Calu3 (cell line): ENCODE measurements at regions not wholly inside any gene's neighbourhood (a gene's known extent, or its start where the extent isn't known, plus 50 kb on each side); places are given as distances from the start of the nearest gene placed in this dataset.

Experiments used
- BruUV-seq: library from RNA; stranded (reverse); fragments of 400-500 nt; replicated peaks from 2 replicates; lab custom pipeline; 2021; lab: Mats Ljungman, UMichigan
- CTCF ChIA-PET: fragments of 300-600 bp; sonication (Branson Sonifier 250); formaldehyde crosslinking; loops from one replicate; lab custom pipeline; 2022; ENCODE audit warnings: antibody characterized with exemption; lab: Charles Lee
- DNase-seq: peaks from one replicate; pipeline ENCODE4 v3.0.0; 2022
- H3K27ac Mint-ChIP-seq: one replicate; pipeline ENCODE4 v1.8.0; 2022; ENCODE audit warnings: mixed read lengths; ENCODE audit not compliant: unreplicated experiment
- H3K27me3 Mint-ChIP-seq: one replicate; pipeline ENCODE4 v1.8.0; 2022; ENCODE audit warnings: mixed read lengths; ENCODE audit not compliant: unreplicated experiment
- H3K36me3 Mint-ChIP-seq: one replicate; pipeline ENCODE4 v1.8.0; 2022; ENCODE audit warnings: mild to moderate bottlenecking, moderate library complexity, mixed read lengths; ENCODE audit not compliant: insufficient read depth, unreplicated experiment
- H3K4me1 Mint-ChIP-seq: one replicate; pipeline ENCODE4 v1.8.0; 2022; ENCODE audit warnings: mild to moderate bottlenecking, low read depth, mixed read lengths; ENCODE audit not compliant: unreplicated experiment
- H3K4me3 Mint-ChIP-seq: one replicate; pipeline ENCODE4 v1.8.0; 2022; ENCODE audit warnings: mild to moderate bottlenecking, low read depth, moderate library complexity, mixed read lengths; ENCODE audit not compliant: unreplicated experiment
- H3K9me3 Mint-ChIP-seq: one replicate; pipeline ENCODE4 v1.8.0; 2022; ENCODE audit warnings: low read depth, mixed read lengths; ENCODE audit not compliant: unreplicated experiment
- intact Hi-C: fragments of 100-400 bp; cut with micrococcal nuclease; formaldehyde crosslinking; loops from one replicate; pipeline ENCODE4 v1.10.0; 2022; ENCODE audit not compliant: unreplicated experiment
- TF ChIP-seq, protein P1 (sequence below): fragments of 200-600 bp; IDR thresholded peaks from one replicate; pipeline ENCODE4 v1.8.0; 2022; ENCODE audit warnings: antibody characterized with exemption; ENCODE audit not compliant: unreplicated experiment

DNA sequence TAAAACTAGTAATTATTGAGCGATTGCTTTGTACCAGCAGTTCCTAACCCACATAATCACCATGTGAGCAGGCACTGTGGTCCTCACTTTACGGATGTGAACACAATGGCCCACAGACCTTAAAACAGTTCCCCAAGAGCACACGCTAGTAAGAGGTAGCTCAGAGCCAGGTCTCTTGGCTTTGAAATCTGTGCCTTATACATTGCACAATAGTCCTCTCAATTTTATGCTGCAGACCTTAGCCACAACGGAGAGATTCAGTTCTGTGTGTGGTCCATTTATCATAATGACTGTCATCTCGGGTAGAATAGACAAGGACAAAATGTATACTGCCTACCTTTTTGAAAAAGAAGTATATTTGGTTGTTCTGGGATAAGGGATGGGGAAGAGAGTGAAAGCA is 289.0 kb upstream of the ANKRD55 start:
- Mint-ChIP-seq H3K9me3 (no peaks in the 10 kb centered on the region), H3K4me3 (no peak overlapping the region), H3K27ac (no peak overlapping the region), H3K27me3 (no peaks in the 10 kb centered on the region), H3K36me3 (no peaks in the 10 kb centered on the region), H3K4me1 (peaks cover 60% of the 10 kb centered on the region)
- CTCF ChIA-PET: no interaction called here
- TF ChIP-seq, protein P1, sequence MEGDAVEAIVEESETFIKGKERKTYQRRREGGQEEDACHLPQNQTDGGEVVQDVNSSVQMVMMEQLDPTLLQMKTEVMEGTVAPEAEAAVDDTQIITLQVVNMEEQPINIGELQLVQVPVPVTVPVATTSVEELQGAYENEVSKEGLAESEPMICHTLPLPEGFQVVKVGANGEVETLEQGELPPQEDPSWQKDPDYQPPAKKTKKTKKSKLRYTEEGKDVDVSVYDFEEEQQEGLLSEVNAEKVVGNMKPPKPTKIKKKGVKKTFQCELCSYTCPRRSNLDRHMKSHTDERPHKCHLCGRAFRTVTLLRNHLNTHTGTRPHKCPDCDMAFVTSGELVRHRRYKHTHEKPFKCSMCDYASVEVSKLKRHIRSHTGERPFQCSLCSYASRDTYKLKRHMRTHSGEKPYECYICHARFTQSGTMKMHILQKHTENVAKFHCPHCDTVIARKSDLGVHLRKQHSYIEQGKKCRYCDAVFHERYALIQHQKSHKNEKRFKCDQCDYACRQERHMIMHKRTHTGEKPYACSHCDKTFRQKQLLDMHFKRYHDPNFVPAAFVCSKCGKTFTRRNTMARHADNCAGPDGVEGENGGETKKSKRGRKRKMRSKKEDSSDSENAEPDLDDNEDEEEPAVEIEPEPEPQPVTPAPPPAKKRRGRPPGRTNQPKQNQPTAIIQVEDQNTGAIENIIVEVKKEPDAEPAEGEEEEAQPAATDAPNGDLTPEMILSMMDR: no peak
- no TSS peak for BruUV-seq
- no peak for DNase-seq
- intact Hi-C loops: loop anchor here (10.0 kb wide), 1 partner anchor 313 kb away; no protein-coding TSS in a partner anchor

DNA sequence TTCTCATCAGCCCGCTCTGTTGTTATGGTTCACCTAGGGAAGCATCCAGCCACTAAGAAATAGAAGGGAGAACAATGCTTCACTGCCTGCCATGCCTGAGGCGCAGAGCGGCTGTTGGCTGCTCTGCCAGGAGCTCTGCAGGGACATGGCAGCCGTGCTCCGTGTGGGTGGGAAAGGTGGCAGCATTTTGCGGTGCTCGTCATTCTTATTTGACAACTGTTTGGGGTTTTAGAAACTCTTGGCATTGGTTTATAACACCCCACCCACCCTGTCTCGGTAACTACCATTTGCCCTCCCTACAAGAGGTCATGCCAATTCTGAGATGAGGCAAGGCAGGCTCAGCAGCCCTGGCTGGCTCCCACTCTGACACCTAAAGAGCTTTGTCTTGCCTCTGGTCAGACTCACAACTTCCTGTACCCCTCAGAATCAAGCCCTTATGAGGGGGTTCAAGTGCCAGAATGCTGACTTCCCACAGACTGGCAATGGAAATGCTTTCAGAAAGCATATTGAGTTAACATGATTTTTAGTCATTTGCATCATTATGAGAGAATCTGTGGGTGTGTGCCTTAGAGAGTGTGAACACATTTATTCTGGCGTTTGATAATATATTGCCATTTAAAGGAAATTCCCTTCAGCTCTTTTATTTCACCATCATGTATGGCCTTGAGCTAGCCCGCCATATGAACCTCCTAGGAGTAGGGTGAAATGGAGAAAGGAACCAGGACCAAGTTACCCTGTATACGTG is 288.0 kb upstream of the ANKRD55 start:
- TF ChIP-seq, protein P1: no peak

DNA sequence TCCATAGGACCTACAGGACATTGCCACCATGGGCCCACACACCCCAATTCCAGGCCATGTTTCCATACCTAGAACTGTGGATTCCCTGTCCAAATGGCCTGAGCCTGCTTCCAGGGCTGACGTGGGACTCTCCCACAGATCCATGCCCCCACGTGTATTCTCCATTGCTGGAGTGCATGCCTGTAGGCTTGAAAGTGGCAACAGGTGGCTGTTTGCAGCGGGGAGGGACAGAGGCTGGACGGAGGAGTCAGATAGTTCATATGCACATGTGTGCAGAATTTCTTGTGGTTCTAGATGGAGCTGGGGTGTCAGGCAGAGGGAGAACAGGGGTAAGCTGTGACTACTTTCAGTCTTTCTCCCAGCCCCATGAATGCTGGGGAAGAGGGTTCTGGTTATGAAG is 285.7 kb upstream of the ANKRD55 start:
- H3K27me3 Mint-ChIP-seq: no peaks in the 10 kb centered on the region
- no peaks in the 10 kb centered on the region for H3K9me3 Mint-ChIP-seq
- no peaks in the 10 kb centered on the region for H3K36me3 Mint-ChIP-seq
- H3K4me1 Mint-ChIP-seq: peaks cover 61% of the 10 kb centered on the region
- no peak overlapping the region for H3K4me3 Mint-ChIP-seq
- CTCF ChIA-PET: no interaction called here
- no TSS peak for BruUV-seq
- DNase-seq: no peak
- TF ChIP-seq, protein P1: no peak
- peak overlapping the region; percentile 12 for H3K27ac Mint-ChIP-seq
- intact Hi-C loops: no loop called here

More for the DNA sequence above, 288.0 kb upstream of the ANKRD55 start:
- CTCF ChIA-PET: interaction anchor here (0.7 kb wide), 1 partner anchor 568 kb away, joined by 4 read pairs; no protein-coding TSS in a partner anchor
- intact Hi-C loops: loop anchor here (10.0 kb wide), 1 partner anchor 314 kb away; no protein-coding TSS in a partner anchor
- no peak for DNase-seq
- Mint-ChIP-seq H3K27ac (no peak overlapping the region), H3K36me3 (no peaks in the 10 kb centered on the region), H3K4me3 (no peak overlapping the region), H3K9me3 (no peaks in the 10 kb centered on the region), H3K27me3 (no peaks in the 10 kb centered on the region), H3K4me1 (peaks cover 62% of the 10 kb centered on the region)
- no TSS peak for BruUV-seq

DNA sequence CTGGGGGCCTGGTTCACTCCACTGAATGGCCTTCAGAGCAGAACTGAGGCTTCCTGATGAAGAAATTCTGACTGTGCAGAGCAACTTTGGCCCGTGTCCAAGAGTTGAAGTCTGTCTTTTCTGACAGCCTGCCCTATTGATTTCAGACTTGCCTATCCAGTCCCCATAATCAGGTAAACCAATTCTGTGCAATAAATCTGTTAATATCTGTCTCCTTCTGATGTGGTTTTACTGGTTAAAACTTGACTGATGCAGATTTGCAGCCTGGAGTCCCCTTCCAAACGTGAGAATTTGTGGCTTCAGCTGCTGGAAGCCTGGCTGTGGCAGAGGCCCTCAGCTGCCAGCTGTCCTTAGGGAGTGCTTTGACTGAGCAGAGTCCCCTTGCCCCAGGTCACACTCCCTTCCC is 283.9 kb upstream of the ANKRD55 start:
- H3K4me1 Mint-ChIP-seq: peaks cover 51% of the 10 kb centered on the region
- DNase-seq: peak; percentile 67
- no peak overlapping the region for H3K4me3 Mint-ChIP-seq
- TF ChIP-seq, protein P1: no peak
- H3K27me3 Mint-ChIP-seq: no peaks in the 10 kb centered on the region
- BruUV-seq: no TSS peak
- no peaks in the 10 kb centered on the region for H3K9me3 Mint-ChIP-seq
- intact Hi-C loops: no loop called here
- CTCF ChIA-PET: interaction anchor here (0.5 kb wide), 1 partner anchor 255 kb away, joined by 3 read pairs; no protein-coding TSS in a partner anchor
- H3K36me3 Mint-ChIP-seq: no peaks in the 10 kb centered on the region
- H3K27ac Mint-ChIP-seq: peak overlapping the region; percentile 5
